Fibroblast of lung (primary cell): ENCODE measurements at regions not wholly inside any gene's neighbourhood (a gene's known extent, or its start where the extent isn't known, plus 50 kb on each side); places are given as distances from the start of the nearest gene placed in this dataset.

ENCODE experiments used
- DNase-seq, 2 donors: peaks; one replicate each; pipeline versions ENCODE4 v3.0.0 to v3.0.0-alpha.2; 2010; ENCODE audit warnings: low read depth in 2 of 2
- H2AFZ ChIP-seq: 2 replicates; pipeline ENCODE4 v1.5.1; 2012; ENCODE audit warnings: low read length, control low read depth, inconsistent platforms
- H3K27ac ChIP-seq: 2 replicates; pipeline ENCODE4 v1.5.1; 2011; ENCODE audit warnings: low read length, control low read depth; ENCODE audit not compliant: insufficient read depth
- H3K27me3 ChIP-seq: 2 replicates; pipeline ENCODE4 v1.5.1; 2011; ENCODE audit warnings: mild to moderate bottlenecking, low read length; ENCODE audit not compliant: control insufficient read depth, insufficient read depth
- H3K36me3 ChIP-seq: 2 replicates; pipeline ENCODE4 v1.5.1; 2011; ENCODE audit warnings: low read length; ENCODE audit not compliant: control insufficient read depth, insufficient read depth
- H3K4me1 ChIP-seq: 2 replicates; pipeline ENCODE4 v1.5.1; 2011; ENCODE audit warnings: low read length; ENCODE audit not compliant: control insufficient read depth, insufficient read depth; ENCODE audit errors: extremely low read depth
- H3K4me2 ChIP-seq: 2 replicates; pipeline ENCODE4 v1.5.1; 2011; ENCODE audit warnings: low read length, control low read depth; ENCODE audit not compliant: insufficient read depth; ENCODE audit errors: extremely low read depth
- H3K4me3 ChIP-seq, 4 experiments: fragments of 200-600 bp in 1 of 4; sonication (generic) in 1 of 4; replicated peaks in 1 of 4; 2 replicates each; pipeline ENCODE4 v1.5.1; 2011 to 2016; ENCODE audit warnings: low read length in 4 of 4, low read depth in 3 of 4, mild to moderate bottlenecking in 3 of 4, control low read depth in 2 of 4, inconsistent platforms in 1 of 4, mixed read lengths in 1 of 4; ENCODE audit not compliant: insufficient read depth in 1 of 4; ENCODE audit errors: control extremely low read depth in 1 of 4
- H3K79me2 ChIP-seq: 2 replicates; pipeline ENCODE4 v1.5.1; 2012; ENCODE audit warnings: mild to moderate bottlenecking, low read length, inconsistent platforms; ENCODE audit not compliant: control insufficient read depth, insufficient read depth
- H3K9ac ChIP-seq: 2 replicates; pipeline ENCODE4 v1.5.1; 2011; ENCODE audit warnings: mild to moderate bottlenecking, low read length, control low read depth; ENCODE audit not compliant: insufficient read depth
- H3K9me3 ChIP-seq: 2 replicates; pipeline ENCODE4 v1.5.1; 2012; ENCODE audit warnings: low read depth, low read length; ENCODE audit not compliant: control insufficient read depth, insufficient read depth
- H4K20me1 ChIP-seq: 2 replicates; pipeline ENCODE4 v1.5.1; 2011; ENCODE audit warnings: low read length; ENCODE audit not compliant: control insufficient read depth, insufficient read depth; ENCODE audit errors: extremely low read depth
- CTCF ChIP-seq, 2 donors: IDR thresholded peaks in 1 of 2; conservative IDR thresholded peaks in 1 of 2; 1 replicate in 1 of 2; 2 replicates in 1 of 2; pipeline ENCODE4 v1.5.1; 2011 to 2012; ENCODE audit warnings: low read length in 2 of 2, control low read depth in 1 of 2, inconsistent platforms in 1 of 2, low read depth in 1 of 2, mild to moderate bottlenecking in 1 of 2
- EZH2 ChIP-seq: IDR thresholded peaks from 2 replicates; pipeline ENCODE4 v1.5.1; 2012; ENCODE audit warnings: low read length, control low read depth, mild to moderate bottlenecking; ENCODE audit errors: missing control alignments

- Histone ChIP-seq H2AFZ (no peak overlapping the region), H3K79me2 (no peaks in the 10 kb centered on the region), H3K9me3 (no peaks in the 10 kb centered on the region), H3K4me3 (no peak overlapping the region), H3K9ac (no peak overlapping the region), H4K20me1 (no peaks in the 10 kb centered on the region), H3K27me3 (no peaks in the 10 kb centered on the region), H3K4me2 (no peak overlapping the region), H3K4me1 (no peaks in the 10 kb centered on the region), H3K36me3 (no peaks in the 10 kb centered on the region), H3K27ac (no peak overlapping the region)
- no peak for DNase-seq
- TF ChIP-seq CTCF (conservative IDR thresholded peaks at IDR 0.05 in 1 of 2, IDR thresholded peaks at IDR 0.05 in 1 of 2; ENCODE audit: low read depth in 1 of 2, low read length in 2 of 2) (no peak), EZH2 (no peak)
These were observed 1879.1 kb upstream of the ACO1 start for GRCh38 chr9:30505311-30505710.

- Histone ChIP-seq H3K4me3 (no peak overlapping the region), H3K79me2 (no peaks in the 10 kb centered on the region), H3K4me2 (no peak overlapping the region), H3K9ac (no peak overlapping the region), H3K9me3 (no peaks in the 10 kb centered on the region), H3K36me3 (no peaks in the 10 kb centered on the region), H3K4me1 (no peaks in the 10 kb centered on the region), H3K27me3 (no peaks in the 10 kb centered on the region), H2AFZ (no peak overlapping the region), H3K27ac (no peak overlapping the region), H4K20me1 (no peaks in the 10 kb centered on the region)
- no peak for DNase-seq
- TF ChIP-seq CTCF (conservative IDR thresholded peaks at IDR 0.05 in 1 of 2, IDR thresholded peaks at IDR 0.05 in 1 of 2; ENCODE audit: low read depth in 1 of 2, low read length in 2 of 2) (no peak), EZH2 (no peak)
These were observed 1877.7 kb upstream of the ACO1 start for GRCh38 chr9:30506749-30507148.

GRCh38 chr9:30507166-30507565 is 1877.3 kb upstream of the ACO1 start:
- Histone ChIP-seq H3K4me1 (no peaks in the 10 kb centered on the region), H4K20me1 (no peaks in the 10 kb centered on the region), H3K36me3 (no peaks in the 10 kb centered on the region), H3K9ac (no peak overlapping the region), H3K9me3 (no peaks in the 10 kb centered on the region), H3K79me2 (no peaks in the 10 kb centered on the region), H3K4me3 (no peak overlapping the region), H3K27ac (no peak overlapping the region), H2AFZ (no peak overlapping the region), H3K27me3 (no peaks in the 10 kb centered on the region), H3K4me2 (no peak overlapping the region)
- DNase-seq, result no peak
- no peak for TF ChIP-seq EZH2
- TF ChIP-seq CTCF (conservative IDR thresholded peaks at IDR 0.05 in 1 of 2, IDR thresholded peaks at IDR 0.05 in 1 of 2; ENCODE audit: low read depth in 1 of 2, low read length in 2 of 2), result no peak
